HG03558 (cell line): ENCODE measurements at regions not wholly inside any gene's neighbourhood (a gene's known extent, or its start where the extent isn't known, plus 50 kb on each side); places are given as distances from the start of the nearest gene placed in this dataset.

Source experiments
- ATAC-seq: cut with Tn5 transposase; IDR thresholded peaks from one replicate; pipeline ENCODE4 v1.9.1; 2021; ENCODE audit warnings: moderate number of reproducible peaks; ENCODE audit not compliant: unreplicated experiment; ENCODE audit errors: extremely low read depth

GRCh38 chr10:128662520-128662919 is 536.3 kb upstream of the MKI67 start:
- ATAC-seq = no peak

GRCh38 chr10:128664729-128665128 is 538.5 kb upstream of the MKI67 start:
- no peak for ATAC-seq

- ATAC-seq = no peak
Observed at GRCh38 chr10:128675405-128675804, 549.2 kb upstream of the MKI67 start.

GRCh38 chr10:128680116-128680515 is 553.9 kb upstream of the MKI67 start:
- no peak for ATAC-seq

- ATAC-seq = no peak
Observed at GRCh38 chr10:128684215-128684614, 558.0 kb upstream of the MKI67 start.

GRCh38 chr10:128686630-128687278 is 560.5 kb upstream of the MKI67 start:
- ATAC-seq = no peak

GRCh38 chr10:128687408-128687807 is 561.2 kb upstream of the MKI67 start:
- ATAC-seq = no peak

- no peak for ATAC-seq
Observed at GRCh38 chr10:128687927-128688549, 561.8 kb upstream of the MKI67 start.

- no peak for ATAC-seq
Observed at GRCh38 chr10:128689667-128690066, 563.4 kb upstream of the MKI67 start.

- no peak for ATAC-seq
Observed at GRCh38 chr10:128693493-128694131, 567.4 kb upstream of the MKI67 start.

GRCh38 chr10:128694168-128694850 is 568.1 kb upstream of the MKI67 start:
- ATAC-seq = no peak

- no peak for ATAC-seq
Observed at GRCh38 chr10:128694851-128695725, 568.9 kb upstream of the MKI67 start.

- ATAC-seq = no peak
Observed at GRCh38 chr10:128695931-128696330, 569.7 kb upstream of the MKI67 start.

- no peak for ATAC-seq
Observed at GRCh38 chr10:128697437-128697836, 571.2 kb upstream of the MKI67 start.

GRCh38 chr10:128701381-128701780 is 575.2 kb upstream of the MKI67 start:
- ATAC-seq = no peak

GRCh38 chr10:128701837-128702236 is 575.6 kb upstream of the MKI67 start:
- ATAC-seq = no peak

- ATAC-seq = no peak
Observed at GRCh38 chr10:128704716-128705115, 578.5 kb upstream of the MKI67 start.

GRCh38 chr10:128708182-128708581 is 582.0 kb upstream of the MKI67 start:
- ATAC-seq = no peak

GRCh38 chr10:128709686-128710085 is 583.5 kb upstream of the MKI67 start:
- ATAC-seq = no peak

GRCh38 chr10:128710098-128710797 is 584.0 kb upstream of the MKI67 start:
- no peak for ATAC-seq
